ENCODE measurements at regions not wholly inside any gene's neighbourhood (a gene's known extent, or its start where the extent isn't known, plus 50 kb on each side); places are given as distances from the start of the nearest gene placed in this dataset.

- no peak for DNase-seq (ENCODE audit: low spot score)
These were observed 113.9 kb downstream of the RCN1 start for GRCh38 chr11:32204751-32205150.

GRCh38 chr11:32210556-32210955, 119.7 kb downstream of the RCN1 start:
- DNase-seq (ENCODE audit: low spot score): no peak

- no peak for DNase-seq (ENCODE audit: low spot score)
These were observed 122.3 kb downstream of the RCN1 start for GRCh38 chr11:32213223-32213622.

DNA sequence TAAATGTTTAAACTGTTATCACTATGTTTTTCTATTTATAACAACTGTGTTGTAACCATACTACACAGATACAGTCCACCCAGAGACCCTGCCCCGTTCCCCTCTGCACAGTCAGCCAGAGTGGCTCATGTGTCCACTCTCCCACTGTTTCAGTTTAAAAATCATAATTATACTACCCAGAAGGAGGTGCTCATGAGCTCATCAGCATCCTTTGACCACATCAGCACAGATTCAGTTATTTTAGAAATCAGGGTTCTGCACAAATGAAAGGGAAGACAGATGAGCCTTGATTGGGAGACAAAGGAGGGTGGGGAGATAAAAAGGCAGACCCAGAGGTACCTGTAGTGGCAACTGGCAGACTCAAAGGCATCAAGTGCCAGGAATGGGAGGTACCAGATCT, 124.3 kb downstream of the RCN1 start:
- DNase-seq (ENCODE audit: low spot score): no peak

- DNase-seq (ENCODE audit: low spot score): no peak
These were observed 125.9 kb downstream of the RCN1 start for GRCh38 chr11:32216749-32217148.

- DNase-seq (ENCODE audit: low spot score): no peak
These were observed 128.4 kb downstream of the RCN1 start for GRCh38 chr11:32219320-32219719.

DNA sequence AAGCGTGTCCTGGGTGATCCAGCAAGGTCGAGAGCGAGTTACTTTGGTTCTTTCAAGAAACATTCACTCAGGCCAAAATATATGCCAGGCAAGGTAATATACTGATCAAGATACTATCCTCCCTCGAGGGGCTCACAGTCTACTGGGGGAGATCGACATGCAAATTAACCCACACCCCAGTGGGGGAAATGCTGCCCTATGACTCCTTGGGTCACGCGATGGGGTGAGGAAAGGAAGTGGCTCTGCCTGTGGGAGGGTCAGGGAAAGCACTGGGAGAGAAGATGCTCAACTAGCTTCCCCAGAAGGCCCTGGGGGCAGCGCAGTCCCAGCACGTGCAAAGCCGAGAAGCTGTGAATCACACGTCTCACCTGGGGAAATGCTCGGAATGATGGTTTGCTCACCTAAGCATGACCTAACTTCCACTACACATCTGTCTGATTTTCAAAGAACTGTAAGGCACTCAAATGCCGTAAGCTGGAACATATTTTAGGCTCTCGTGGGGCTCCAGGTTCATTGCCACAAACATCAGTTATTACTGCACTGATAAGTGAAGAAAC, 130.7 kb downstream of the RCN1 start:
- no peak for DNase-seq (ENCODE audit: low spot score)

- DNase-seq (ENCODE audit: low spot score): no peak
These were observed 133.7 kb downstream of the RCN1 start for GRCh38 chr11:32224580-32224979.

- DNase-seq (ENCODE audit: low spot score): no peak
These were observed 134.9 kb downstream of the RCN1 start for GRCh38 chr11:32225571-32226285.

- no peak for DNase-seq (ENCODE audit: low spot score)
These were observed 135.6 kb downstream of the RCN1 start for GRCh38 chr11:32226480-32226879.

- DNase-seq (ENCODE audit: low spot score): no peak
These were observed 138.8 kb downstream of the RCN1 start for GRCh38 chr11:32229576-32230240.

DNA sequence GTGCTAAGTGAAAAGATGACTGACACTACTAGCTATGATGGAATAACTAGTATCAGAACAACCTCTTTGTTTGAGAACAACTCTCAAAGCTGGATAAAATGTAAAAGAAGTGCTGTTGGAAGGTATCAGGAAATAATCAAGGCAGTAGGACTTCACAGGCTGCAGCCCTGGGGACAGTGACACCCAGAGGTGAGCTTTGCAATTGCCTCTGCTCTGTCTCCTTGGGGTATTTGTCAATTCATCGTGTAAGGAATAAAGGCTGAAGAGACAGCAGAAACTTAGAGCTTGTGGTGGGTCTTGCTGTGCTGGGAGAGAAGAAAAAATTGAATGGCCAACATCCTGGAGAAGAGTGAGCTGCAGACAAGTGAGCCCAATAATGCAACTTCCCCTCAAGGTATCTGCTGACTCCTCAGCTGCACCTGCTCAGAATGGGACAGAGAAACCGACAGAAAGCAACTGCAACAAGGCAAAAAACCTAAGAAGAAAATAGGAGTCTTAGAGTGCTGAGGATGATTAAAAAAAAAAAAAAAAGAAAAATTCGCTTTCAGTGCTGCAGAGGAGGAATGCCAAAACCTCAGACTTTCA, 141.1 kb downstream of the RCN1 start:
- no peak for DNase-seq (ENCODE audit: low spot score)

GRCh38 chr11:32232516-32232915, 141.6 kb downstream of the RCN1 start:
- DNase-seq (ENCODE audit: low spot score): no peak

GRCh38 chr11:32233276-32233675, 142.4 kb downstream of the RCN1 start:
- DNase-seq (ENCODE audit: low spot score): no peak

DNA sequence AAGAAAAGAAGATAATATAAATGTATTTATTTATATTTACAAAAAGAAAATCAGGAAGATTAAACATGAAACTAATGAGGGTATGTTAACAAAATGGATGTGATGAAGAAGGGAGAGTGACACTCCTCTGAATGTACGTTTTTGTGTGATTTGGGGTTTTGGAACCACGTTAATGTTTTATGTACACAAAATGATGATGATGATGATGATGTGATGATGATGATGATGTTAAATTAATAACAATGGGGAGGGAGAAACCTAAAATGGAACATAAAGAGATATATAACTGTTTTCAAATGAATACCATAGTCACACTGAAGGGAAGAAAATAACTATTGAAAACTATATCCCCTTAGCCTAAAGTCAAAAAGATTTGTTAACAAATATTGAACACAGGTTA, 143.1 kb downstream of the RCN1 start:
- DNase-seq (ENCODE audit: low spot score): no peak

DNA sequence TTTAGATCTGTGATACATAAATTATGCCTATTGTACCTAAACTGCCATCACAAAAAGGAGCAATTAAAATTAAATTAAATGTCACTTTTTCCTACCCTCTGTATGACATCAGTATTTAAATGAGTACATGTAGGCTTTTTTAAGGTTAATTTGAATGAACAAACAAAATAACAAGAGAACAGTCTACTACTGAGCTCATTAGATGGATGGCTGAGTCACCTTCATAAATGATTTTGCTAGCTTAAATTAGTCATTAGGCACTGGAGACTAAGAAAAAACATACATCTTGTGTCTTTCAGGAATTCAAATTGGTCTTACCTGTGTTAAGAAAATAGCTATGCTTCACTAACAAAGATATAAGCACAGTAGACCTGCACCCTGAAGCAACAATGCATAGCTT, 153.6 kb downstream of the RCN1 start:
- no peak for DNase-seq (ENCODE audit: low spot score)

- DNase-seq (ENCODE audit: low spot score): no peak
These were observed 162.8 kb downstream of the RCN1 start for GRCh38 chr11:32253706-32254105.

DNA sequence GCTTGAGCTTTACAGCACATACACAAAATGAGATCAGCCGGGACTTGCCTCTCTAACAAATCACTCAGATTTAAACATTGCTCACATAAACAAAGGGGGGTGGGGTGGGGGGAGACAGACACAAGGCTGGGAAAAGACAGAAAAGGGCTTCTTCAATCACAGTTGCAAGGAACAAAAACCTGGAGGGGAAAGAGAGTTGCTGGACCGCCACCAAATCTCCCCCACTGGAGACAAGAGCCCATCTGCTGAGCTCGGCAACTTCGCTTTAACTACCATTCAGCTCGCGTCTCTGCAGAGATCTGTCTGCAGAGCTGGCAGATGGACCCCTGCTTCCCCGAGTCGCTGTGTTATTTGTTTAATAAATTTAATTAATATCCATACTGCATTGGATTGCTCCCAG, 165.0 kb downstream of the RCN1 start:
- no peak for DNase-seq (ENCODE audit: low spot score)

GRCh38 chr11:32256466-32256865, 165.6 kb downstream of the RCN1 start:
- DNase-seq (ENCODE audit: low spot score): no peak

DNA sequence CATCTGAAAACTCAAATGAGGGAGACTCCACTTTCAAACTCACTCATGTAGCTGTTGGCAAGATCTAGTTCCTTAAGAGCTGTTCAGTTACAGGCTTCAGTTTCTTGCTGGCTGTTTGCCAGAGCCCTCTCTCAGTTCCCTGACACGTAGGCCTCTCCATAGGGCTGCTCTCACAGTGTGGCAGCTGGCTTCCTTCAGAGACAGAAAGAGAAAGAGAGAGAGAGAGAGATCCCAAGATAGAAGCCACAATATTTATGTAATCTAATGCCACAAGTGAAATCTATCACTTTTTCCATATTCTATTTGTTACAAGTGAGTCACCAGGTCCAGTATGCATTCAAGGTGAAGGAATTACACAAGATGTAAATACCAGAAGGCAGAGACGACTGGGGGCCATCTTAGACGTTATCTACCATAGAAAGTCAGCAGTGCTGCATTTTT, 168.8 kb downstream of the RCN1 start:
- no peak for DNase-seq (ENCODE audit: low spot score)

- no peak for DNase-seq (ENCODE audit: low spot score)
These were observed 171.5 kb downstream of the RCN1 start for GRCh38 chr11:32262367-32262766.

GRCh38 chr11:32265911-32266310, 169.4 kb downstream of the WT1 start:
- DNase-seq (ENCODE audit: low spot score): no peak

DNA sequence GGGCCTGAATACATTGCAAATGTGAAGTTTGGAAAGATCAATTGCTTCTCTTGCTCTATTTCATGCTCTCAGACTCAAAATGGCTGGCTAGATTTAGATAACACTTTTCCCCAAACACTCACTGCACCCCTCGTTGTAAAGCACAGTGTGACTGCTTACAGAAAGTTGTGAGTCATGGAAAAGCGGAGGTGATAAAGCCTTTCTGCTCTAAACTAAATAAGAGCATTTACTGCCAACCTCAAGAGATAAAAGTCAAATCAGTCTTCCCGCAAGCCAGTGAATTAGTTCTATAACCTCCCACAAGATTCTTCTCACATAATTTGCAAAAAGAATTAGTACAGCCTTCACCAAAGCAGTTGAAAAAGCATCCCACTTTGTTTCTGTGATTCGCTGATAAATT, 168.7 kb downstream of the WT1 start:
- no peak for DNase-seq (ENCODE audit: low spot score)
